Breast epithelium (tissue), 3 donors: ENCODE measurements at regions not wholly inside any gene's neighbourhood (a gene's known extent, or its start where the extent isn't known, plus 50 kb on each side); places are given as distances from the start of the nearest gene placed in this dataset.

Experiments
- CTCF ChIP-seq, 3 donors: fragments of 450-650 bp; IDR thresholded peaks; one replicate each; pipeline ENCODE4 v1.5.1; 2016 to 2017; ENCODE audit warnings: antibody characterized with exemption in 3 of 3, mild to moderate bottlenecking in 3 of 3, moderate library complexity in 3 of 3
- POLR2AphosphoS5 ChIP-seq, 3 donors: sonication (generic); formaldehyde crosslinking; IDR thresholded peaks; one replicate each; pipeline ENCODE4 v1.6.1; 2017; ENCODE audit warnings: antibody characterized with exemption in 3 of 3

GRCh38 chr22:49297286-49297870 lies 530.3 kb downstream of the BRD1 start:
- TF ChIP-seq CTCF (IDR thresholded peaks at IDR 0.05) (no peak), POLR2AphosphoS5 (IDR thresholded peaks at IDR 0.05) (no peak)
